DOHH2 (cell line): ENCODE measurements at regions not wholly inside any gene's neighbourhood (a gene's known extent, or its start where the extent isn't known, plus 50 kb on each side); places are given as distances from the start of the nearest gene placed in this dataset.

Experiments
- CTCF ChIP-seq: fragments of 200-600 bp; sonication (generic); IDR thresholded peaks from one replicate; pipeline ENCODE4 v1.5.1; 2014; ENCODE audit warnings: antibody characterized with exemption, mild to moderate bottlenecking, low read depth, low read length; ENCODE audit not compliant: poor library complexity, severe bottlenecking
- EZH2phosphoT487 ChIP-seq: fragments of 200-600 bp; sonication (generic); IDR thresholded peaks from 2 replicates; pipeline ENCODE4 v1.6.1; 2017; ENCODE audit warnings: borderline replicate concordance, mild to moderate bottlenecking, antibody characterized with exemption, low read length, moderate library complexity, mixed read lengths

- TF ChIP-seq CTCF (no peak), EZH2phosphoT487 (no peak)
Observed at GRCh38 chr3:88595026-88595425, 445.3 kb downstream of the C3orf38 start.
